ENCODE measurements at regions not wholly inside any gene's neighbourhood (a gene's known extent, or its start where the extent isn't known, plus 50 kb on each side); places are given as distances from the start of the nearest gene placed in this dataset.
"Not testable (repeated sequence)": the region's sequence is repeated elsewhere in the genome, so short reads cannot be mapped to it uniquely, and the experiment has no call there.

DNA sequence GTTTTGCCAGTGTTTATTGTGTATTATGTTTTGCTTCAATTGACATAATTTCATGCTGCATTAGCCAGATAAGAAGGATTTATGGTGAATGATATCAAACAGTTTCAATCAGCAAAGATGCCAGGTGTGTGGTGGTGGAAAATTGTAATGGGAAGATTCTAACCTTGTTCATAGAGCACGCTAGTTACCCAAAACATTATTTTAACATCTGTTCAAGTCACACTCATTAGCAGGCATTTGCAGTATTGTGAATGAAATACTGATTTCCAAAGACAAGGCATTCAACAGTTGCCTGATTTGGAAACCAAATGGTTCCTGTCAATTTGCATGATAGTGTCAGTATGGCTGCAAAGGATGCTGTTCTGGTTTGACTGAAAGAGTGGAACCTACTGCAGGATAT is 129.7 kb downstream of the EPC1 start:
- ATAC-seq (no peak), DNase-seq (ENCODE audit: low spot score) (no peak)
- Mint-ChIP-seq H3K9me3 (peaks cover 9% of the 10 kb centered on the region), H3K27ac (no peak overlapping the region), H3K4me3 (no peak overlapping the region), H3K36me3 (peaks cover 11% of the 10 kb centered on the region), H3K27me3 (peaks cover 6 to 10% of the 10 kb centered on the region in 2 donors), H3K4me1 (ENCODE audit: low read depth in 2 of 2) (no peaks in the 10 kb centered on the region)

DNA sequence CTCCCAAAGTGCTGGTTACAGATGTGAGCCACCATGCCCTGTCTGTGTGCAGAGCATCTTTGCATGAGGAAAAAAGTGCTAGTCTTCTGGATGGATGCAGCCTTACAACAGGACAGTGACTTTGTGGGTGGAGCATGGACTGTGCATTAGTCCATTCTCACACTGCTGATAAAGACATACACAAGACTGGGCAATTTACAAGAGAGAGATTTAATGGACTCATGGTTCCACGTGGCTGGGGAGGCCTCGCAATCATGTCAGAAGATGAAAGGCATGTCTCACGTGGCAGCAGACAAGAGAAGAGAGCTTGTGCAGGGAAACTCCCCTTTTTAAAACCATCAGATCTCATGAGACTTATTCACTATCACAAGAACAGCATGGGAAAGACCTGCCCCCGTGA is 133.1 kb downstream of the EPC1 start:
- H3K4me1 Mint-ChIP-seq (ENCODE audit: low read depth in 2 of 2), result not testable (repeated sequence)

DNA sequence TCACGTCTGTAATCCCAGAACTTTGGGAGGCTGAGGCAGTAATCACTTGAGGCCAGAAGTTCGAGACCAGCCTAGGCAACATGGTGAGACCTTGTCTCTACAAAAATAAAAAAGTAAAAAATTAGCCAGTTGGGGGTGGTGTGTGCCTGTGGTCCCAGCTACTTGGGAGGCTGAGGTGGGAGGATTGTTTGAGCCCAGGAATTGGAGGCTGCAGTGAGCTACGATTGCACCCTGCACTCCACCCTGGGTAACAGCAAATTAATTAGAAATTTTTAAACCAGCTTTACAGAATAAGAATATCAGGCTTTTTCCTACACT is 136.0 kb downstream of the EPC1 start:
- H3K27me3 Mint-ChIP-seq, result peaks cover 9 to 11% of the 10 kb centered on the region in 2 donors
- no peaks in the 10 kb centered on the region for H3K9me3 Mint-ChIP-seq
- H3K4me3 Mint-ChIP-seq, result no peak overlapping the region
- ATAC-seq (no peak), DNase-seq (ENCODE audit: low spot score) (no peak)
- no peak overlapping the region for H3K27ac Mint-ChIP-seq
- H3K36me3 Mint-ChIP-seq, result no peaks in the 10 kb centered on the region
- peaks cover 0 to 6% of the 10 kb centered on the region in 2 donors for H3K4me1 Mint-ChIP-seq (ENCODE audit: low read depth in 2 of 2)

More for the DNA sequence above, 133.1 kb downstream of the EPC1 start:
- not testable (repeated sequence) for H3K27ac Mint-ChIP-seq; H3K36me3 Mint-ChIP-seq; H3K9me3 Mint-ChIP-seq; H3K4me3 Mint-ChIP-seq; DNase-seq (ENCODE audit: low spot score); ATAC-seq
- peaks cover 11 to 15% of the 10 kb centered on the region in 2 donors for H3K27me3 Mint-ChIP-seq

DNA sequence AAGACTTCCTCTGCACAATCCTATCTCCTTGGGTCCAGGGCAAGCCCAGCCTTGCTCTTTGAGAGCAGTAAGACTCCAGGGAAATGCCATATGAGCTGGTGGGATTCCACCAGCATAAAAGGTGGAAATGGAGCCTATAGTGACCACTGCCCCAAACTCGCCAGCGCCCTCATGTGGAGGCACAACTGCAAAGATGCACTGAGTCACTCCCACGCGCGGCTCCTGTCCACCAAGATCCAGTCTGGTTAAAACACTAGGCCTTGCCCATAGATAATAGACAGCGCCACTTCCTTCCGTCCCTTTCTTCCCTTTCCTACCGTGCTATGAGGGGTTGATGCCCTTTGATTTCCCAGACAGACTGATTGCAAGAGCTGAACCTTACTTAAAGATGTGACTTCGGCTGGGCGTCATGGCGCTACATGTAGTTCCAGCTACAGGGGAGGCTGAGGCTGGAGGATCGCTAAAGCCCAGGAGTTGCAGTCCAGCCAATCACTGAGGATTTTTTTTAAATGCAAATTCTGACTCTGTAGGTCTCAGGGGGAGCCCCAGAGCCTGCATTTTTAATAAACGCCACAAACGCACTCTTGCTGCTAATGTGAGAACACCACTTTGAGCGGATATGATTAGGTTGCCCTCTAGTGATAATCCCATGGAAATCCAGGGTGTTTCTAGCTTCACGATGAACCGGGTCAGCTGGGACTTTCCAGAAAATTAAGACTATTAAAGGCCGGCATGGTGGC is 136.5 kb downstream of the EPC1 start:
- no peak for DNase-seq (ENCODE audit: low spot score)
- Mint-ChIP-seq H3K9me3 (no peaks in the 10 kb centered on the region), H3K36me3 (no peaks in the 10 kb centered on the region), H3K4me3 (no peak overlapping the region), H3K27ac (no peak overlapping the region), H3K4me1 (ENCODE audit: low read depth in 2 of 2) (peaks cover 0 to 6% of the 10 kb centered on the region in 2 donors), H3K27me3 (peaks cover 9 to 11% of the 10 kb centered on the region in 2 donors)
- ATAC-seq, result no peak

DNA sequence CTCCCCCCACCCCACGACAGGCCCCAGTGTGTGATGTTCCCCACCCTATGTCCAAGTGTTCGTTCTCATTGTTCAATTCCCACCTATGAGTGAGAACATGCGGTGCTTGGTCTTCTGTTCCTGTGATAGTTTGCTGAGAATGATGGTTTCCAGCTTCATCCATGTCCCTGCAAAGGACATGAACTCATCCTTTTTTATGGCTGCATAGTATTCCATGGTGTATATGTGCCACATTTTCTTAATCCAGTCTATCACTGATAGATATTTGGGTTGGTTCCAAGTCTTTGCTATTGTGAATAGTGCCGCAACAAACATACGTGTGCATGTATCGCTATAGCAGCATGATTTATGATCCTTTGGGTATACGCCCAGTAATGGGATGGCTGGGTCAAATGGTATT is 139.0 kb downstream of the EPC1 start:
- not testable (repeated sequence) for H3K4me3 Mint-ChIP-seq; ATAC-seq; H3K27ac Mint-ChIP-seq; DNase-seq (ENCODE audit: low spot score); H3K9me3 Mint-ChIP-seq; H3K4me1 Mint-ChIP-seq (ENCODE audit: low read depth in 2 of 2); H3K27me3 Mint-ChIP-seq; H3K36me3 Mint-ChIP-seq

DNA sequence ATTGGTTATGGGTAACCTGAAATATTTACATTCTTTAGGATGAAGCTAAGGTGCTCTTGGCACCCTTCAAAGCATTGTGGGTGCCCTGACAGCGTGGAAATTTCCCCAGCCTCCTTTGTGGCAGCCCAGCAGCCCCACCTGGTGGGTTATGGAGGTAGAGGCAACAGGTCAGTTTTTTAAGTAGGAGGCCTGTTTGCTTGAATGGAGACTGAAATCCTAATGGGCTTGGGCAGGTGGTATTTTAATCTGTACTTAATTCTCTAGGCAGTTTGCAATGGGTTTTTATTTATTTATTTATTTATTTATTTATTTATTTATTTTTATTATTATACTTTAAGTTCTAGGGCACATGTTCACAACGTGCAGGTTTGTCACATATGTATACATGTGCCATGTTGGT is 139.4 kb downstream of the EPC1 start:
- no peaks in the 10 kb centered on the region for H3K9me3 Mint-ChIP-seq
- no peaks in the 10 kb centered on the region for H3K36me3 Mint-ChIP-seq
- peak in 1 of 2 donors; percentile 69 for ATAC-seq
- H3K4me1 Mint-ChIP-seq (ENCODE audit: low read depth in 2 of 2), result peaks cover 0 to 6% of the 10 kb centered on the region in 2 donors
- H3K27ac Mint-ChIP-seq, result no peak overlapping the region
- no peak overlapping the region for H3K4me3 Mint-ChIP-seq
- no peak for DNase-seq (ENCODE audit: low spot score)
- peaks cover 5 to 6% of the 10 kb centered on the region in 2 donors for H3K27me3 Mint-ChIP-seq

DNA sequence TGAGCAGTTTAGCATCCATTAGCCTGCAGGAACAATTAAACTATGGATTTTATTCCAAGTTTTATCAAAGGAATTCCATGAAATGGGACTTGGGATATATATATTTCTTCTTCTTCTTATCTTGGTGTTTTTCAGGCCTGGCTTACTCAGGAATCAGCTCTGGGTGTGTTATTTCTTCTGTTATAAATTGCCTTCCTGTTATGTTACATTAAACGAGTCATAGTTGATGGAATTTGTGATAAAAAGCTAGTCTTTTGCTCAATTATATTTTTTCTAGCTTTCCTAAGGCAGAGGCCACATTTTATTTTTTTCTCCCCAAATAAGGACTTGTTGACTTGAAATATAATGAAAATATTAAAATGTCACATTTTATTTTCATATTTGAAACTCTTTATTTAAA is 141.3 kb downstream of the EPC1 start:
- H3K4me1 Mint-ChIP-seq (ENCODE audit: low read depth in 2 of 2), result peaks cover 0 to 5% of the 10 kb centered on the region in 2 donors
- DNase-seq (ENCODE audit: low spot score) (no peak), ATAC-seq (no peak)
- H3K27me3 Mint-ChIP-seq, result peaks cover 3 to 4% of the 10 kb centered on the region in 2 donors
- H3K9me3 Mint-ChIP-seq, result no peaks in the 10 kb centered on the region
- no peak overlapping the region for H3K4me3 Mint-ChIP-seq
- H3K36me3 Mint-ChIP-seq, result no peaks in the 10 kb centered on the region
- no peak overlapping the region for H3K27ac Mint-ChIP-seq

DNA sequence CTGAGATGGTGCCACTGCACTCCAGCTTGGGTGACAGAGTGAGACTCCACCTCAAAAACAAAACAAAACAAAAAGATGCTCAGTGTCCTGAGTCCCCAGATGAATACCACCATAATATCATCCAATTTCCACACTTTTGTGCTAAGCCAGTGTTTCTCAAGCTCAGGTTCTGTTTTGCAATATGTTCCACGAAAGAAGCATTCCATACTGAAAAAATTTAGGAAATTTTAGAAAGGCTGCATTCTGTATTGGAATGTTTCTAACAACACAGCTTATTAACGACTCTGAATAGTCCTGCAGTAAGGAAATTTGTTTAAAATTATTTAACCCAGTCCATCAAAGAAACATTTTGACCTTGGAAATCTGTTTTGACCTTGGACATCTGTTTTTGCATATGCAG is 142.4 kb downstream of the EPC1 start:
- no peak overlapping the region for H3K4me3 Mint-ChIP-seq
- H3K27me3 Mint-ChIP-seq, result no peaks in the 10 kb centered on the region
- H3K9me3 Mint-ChIP-seq, result no peaks in the 10 kb centered on the region
- H3K4me1 Mint-ChIP-seq (ENCODE audit: low read depth in 2 of 2), result peaks cover 0 to 3% of the 10 kb centered on the region in 2 donors
- no peaks in the 10 kb centered on the region for H3K36me3 Mint-ChIP-seq
- no peak overlapping the region for H3K27ac Mint-ChIP-seq
- no peak for ATAC-seq
- DNase-seq (ENCODE audit: low spot score), result no peak

DNA sequence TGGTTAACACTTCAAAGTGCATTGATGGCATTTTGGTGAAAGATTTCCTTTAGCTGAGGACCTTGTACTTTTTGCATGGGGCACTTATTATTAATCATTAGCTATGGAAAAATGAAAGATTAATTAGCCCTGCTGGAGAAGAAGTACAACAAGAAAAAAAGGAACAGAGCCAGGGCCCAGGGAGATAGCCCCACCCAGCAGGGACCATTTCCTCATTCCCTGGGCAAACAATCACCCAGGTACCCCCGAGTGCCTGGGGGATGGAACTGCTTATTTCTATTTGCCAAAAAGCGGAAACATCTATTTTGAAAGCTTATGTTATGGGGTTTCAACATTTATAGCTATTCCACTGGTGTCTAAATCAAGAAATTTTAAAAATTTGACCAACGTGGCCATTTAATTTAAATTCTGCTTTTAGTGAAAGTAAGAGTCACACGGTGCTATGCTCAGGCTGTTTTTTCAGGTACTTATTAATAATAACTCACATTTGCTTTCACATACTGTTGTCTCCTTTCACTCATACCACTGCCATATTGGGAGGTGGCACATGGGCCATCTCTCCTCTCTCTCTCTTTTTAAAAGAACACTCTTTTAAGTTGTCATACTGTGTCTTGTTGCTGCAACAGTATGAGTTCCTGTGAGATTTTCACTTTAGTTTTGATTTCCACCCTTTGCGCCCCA is 143.6 kb upstream of the KIF5B start:
- no peak for ATAC-seq
- H3K27ac Mint-ChIP-seq, result no peak overlapping the region
- no peak overlapping the region for H3K4me3 Mint-ChIP-seq

DNA sequence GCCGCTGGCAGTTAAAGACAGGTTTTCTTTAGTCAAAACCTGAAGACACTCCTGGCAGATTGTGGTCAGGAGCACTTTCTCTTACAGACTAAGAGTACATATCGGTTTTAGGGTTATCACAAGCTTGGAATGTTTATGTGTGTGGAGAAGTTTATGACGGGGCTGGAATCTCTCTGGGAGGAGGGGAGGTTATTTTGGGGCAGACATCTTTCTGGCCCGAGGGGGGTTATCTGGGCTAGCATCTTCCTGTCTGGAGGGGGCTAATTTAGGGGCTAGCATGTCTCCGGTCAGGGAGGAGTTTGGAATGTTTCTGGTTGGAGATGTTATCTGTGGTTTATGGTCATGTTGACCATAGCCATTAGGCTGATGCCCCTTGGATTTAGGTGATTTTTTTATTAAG is 141.2 kb upstream of the KIF5B start:
- DNase-seq (ENCODE audit: low spot score) (no peak), ATAC-seq (no peak)
- Mint-ChIP-seq H3K27me3 (peaks cover 8 to 9% of the 10 kb centered on the region in 2 donors), H3K9me3 (no peaks in the 10 kb centered on the region), H3K27ac (no peak overlapping the region), H3K4me3 (no peak overlapping the region), H3K4me1 (ENCODE audit: low read depth in 2 of 2) (peaks cover 0 to 3% of the 10 kb centered on the region in 2 donors), H3K36me3 (no peaks in the 10 kb centered on the region)

More for the DNA sequence above, 143.6 kb upstream of the KIF5B start:
- Mint-ChIP-seq H3K27me3 (peaks cover 8 to 9% of the 10 kb centered on the region in 2 donors), H3K4me1 (ENCODE audit: low read depth in 2 of 2) (peaks cover 0 to 3% of the 10 kb centered on the region in 2 donors), H3K9me3 (no peaks in the 10 kb centered on the region), H3K36me3 (no peaks in the 10 kb centered on the region)
- no peak for DNase-seq (ENCODE audit: low spot score)

DNA sequence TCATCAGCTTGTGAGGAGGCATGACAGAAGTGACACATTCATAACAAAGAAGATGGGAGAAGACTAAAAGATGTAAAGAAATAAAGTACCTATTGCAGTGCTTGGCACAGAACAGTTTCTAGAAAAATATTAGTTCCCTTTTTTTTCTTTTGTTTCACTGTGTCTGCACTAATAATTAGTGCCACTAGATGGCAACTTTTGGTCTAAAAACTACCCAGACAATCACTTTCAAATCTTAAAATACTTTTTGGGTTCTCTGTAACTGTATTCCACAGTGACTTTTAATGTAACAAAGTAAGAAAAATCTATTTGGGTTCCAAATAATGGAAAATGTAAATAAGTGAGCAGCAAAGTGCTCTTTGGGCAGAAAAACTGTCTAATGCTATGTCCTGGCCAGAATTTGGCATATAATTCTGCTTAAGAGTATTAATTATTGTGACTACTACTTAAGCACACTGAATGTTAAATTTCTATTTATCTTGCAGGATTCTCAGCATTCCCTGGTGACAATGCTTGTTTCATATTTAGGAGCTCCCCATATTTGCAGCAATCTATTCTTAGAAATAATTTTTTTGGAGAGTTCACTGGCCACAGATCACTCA is 134.8 kb upstream of the KIF5B start:
- H3K36me3 Mint-ChIP-seq, result no peaks in the 10 kb centered on the region
- H3K4me1 Mint-ChIP-seq (ENCODE audit: low read depth in 2 of 2), result no peaks in the 10 kb centered on the region
- no peak overlapping the region for H3K4me3 Mint-ChIP-seq
- H3K27me3 Mint-ChIP-seq, result peaks cover 0 to 7% of the 10 kb centered on the region in 2 donors
- H3K27ac Mint-ChIP-seq, result no peak overlapping the region
- ATAC-seq, result no peak
- no peaks in the 10 kb centered on the region for H3K9me3 Mint-ChIP-seq
- no peak for DNase-seq (ENCODE audit: low spot score)

DNA sequence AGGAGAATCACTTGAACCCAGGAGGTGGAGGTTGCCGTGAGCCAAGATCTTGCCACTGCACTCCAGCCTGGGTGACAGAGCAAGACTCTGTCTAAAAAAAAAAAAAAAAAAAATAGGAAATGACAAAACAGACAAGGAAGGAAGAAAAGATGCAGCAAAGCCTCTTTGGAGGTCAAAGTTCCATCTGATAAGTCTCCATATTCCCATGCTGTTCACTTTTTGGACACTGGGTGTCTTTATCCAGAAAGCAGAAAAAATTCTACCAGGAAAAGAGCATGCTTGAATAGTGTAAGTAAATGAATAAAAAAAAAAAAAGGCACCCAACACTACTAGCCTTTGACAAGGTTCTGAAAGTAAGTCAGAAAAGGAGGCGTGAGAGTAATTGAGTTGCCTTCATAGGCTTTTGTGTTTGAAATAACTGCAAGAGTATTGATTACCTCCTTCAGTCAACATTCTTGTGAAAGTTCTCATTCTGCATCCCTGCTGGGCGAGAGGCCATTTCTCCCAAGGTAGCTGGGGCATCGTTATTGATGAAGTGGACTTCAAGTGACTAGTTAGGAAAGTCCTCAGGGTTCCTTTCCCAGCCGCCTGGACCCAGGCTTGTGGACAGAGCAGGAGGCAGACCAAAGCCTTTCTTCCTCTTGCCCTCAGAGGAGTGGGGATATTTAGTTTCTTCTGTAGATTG is 133.3 kb upstream of the KIF5B start:
- peaks cover 0 to 7% of the 10 kb centered on the region in 2 donors for H3K27me3 Mint-ChIP-seq
- no peaks in the 10 kb centered on the region for H3K9me3 Mint-ChIP-seq
- no peak overlapping the region for H3K4me3 Mint-ChIP-seq
- no peak for DNase-seq (ENCODE audit: low spot score)
- H3K27ac Mint-ChIP-seq, result no peak overlapping the region
- ATAC-seq, result no peak
- no peaks in the 10 kb centered on the region for H3K4me1 Mint-ChIP-seq (ENCODE audit: low read depth in 2 of 2)
- H3K36me3 Mint-ChIP-seq, result no peaks in the 10 kb centered on the region

DNA sequence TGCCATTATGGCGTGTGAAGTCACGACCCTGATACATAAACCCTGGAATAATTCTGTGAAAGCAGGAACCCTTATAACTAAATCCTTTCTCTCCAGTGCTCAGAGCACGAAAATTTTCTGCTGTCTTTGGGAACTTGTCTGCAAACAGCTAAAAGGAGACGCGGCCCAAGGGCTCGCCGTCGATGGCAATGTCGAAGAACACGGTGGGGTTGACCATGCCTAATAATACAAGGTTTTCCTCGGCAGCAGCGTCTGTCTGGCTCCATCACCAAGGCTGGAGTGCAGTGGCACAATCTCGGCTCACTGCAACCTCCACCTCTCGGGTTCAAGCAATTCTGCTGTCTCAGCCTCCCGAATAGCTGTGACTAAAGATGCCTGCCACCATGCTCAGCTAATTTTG is 132.4 kb upstream of the KIF5B start:
- not testable (repeated sequence) for H3K27me3 Mint-ChIP-seq; DNase-seq (ENCODE audit: low spot score); H3K4me3 Mint-ChIP-seq; H3K4me1 Mint-ChIP-seq (ENCODE audit: low read depth in 2 of 2); ATAC-seq; H3K36me3 Mint-ChIP-seq; H3K27ac Mint-ChIP-seq; H3K9me3 Mint-ChIP-seq

DNA sequence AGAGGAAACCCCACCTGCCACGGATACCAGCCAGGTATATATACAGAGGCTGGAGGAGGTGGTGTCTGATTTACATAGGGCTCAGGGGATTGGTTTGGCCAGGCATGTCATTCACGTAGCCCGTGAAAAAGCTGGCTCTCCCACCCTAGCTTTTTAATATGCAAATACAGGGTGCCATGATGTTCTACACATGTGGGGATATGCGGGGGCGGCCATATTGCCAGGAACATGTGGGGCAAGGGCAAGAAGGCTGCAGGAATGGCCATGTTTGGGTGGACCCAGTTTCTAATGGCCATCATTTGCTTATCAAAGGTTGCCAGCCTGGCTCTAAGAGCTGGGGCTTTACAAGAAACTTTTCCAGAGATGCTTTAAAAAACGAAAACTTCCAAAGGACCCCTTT is 131.5 kb upstream of the KIF5B start:
- Mint-ChIP-seq H3K27ac (no peak overlapping the region), H3K4me1 (ENCODE audit: low read depth in 2 of 2) (no peaks in the 10 kb centered on the region), H3K36me3 (no peaks in the 10 kb centered on the region), H3K27me3 (peaks cover 0 to 7% of the 10 kb centered on the region in 2 donors), H3K9me3 (no peaks in the 10 kb centered on the region), H3K4me3 (no peak overlapping the region)
- ATAC-seq (no peak), DNase-seq (ENCODE audit: low spot score) (no peak)

Measured in natural killer cell treated with Interleukin-12 subunit alpha and Interleukin-12 subunit beta and Interleukin-15 and Interleukin-18, amount 100 ng/mL, for 72 hours (primary cell).